Stimulated activated CD4-positive, alpha-beta T cell treated with anti-CD3 and anti-CD28 coated beads, Interleukin-4, amount 100 ng/mL, for 24 hours (primary cell): ENCODE measurements at regions not wholly inside any gene's neighbourhood (a gene's known extent, or its start where the extent isn't known, plus 50 kb on each side); places are given as distances from the start of the nearest gene placed in this dataset.
"Not testable (repeated sequence)": the region's sequence is repeated elsewhere in the genome, so short reads cannot be mapped to it uniquely, and the experiment has no call there.

Source experiments
- DNase-seq: peaks from one replicate; pipeline ENCODE4 v3.0.0-alpha.2; 2020

DNA sequence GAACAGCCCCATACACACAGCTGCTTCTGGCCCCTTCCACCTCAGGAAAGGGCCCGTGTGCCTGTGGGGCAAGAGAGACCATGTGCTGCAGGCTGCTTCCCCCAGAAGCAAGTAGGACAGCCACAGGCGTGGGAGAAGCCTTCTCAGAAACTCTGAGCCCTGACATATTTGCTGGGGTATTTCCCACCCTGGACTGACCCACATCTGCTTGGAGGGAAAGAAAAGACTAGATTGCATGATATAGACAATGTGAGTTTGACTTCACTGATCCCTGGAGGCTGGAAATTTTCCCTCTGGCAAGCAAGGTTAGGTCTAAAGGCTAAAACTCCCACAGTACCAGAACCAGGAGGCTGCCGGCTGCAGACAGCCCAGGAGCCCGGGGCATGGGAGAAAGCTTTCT is 213.3 kb upstream of the SSTR4 start:
- DNase-seq: no peak

DNA sequence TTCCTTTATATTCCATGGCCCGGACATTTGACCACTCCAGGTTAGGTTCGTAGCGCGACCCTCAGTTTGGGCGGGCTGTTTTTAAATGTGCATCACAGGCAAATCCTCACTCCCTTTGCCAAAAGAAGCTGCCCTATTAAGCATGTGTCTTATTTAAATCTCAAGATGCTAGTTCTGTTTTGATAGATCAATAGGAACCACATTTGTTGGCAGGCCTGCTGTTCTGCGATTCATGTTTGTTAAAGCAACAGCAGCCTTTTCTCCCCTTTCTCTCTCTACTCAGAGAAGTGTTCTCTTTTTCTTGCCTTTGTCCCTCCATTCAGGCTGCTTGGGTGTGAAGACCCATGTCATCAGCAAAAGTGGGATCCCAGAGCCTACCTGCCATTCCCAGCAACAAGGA is 212.0 kb upstream of the SSTR4 start:
- no peak for DNase-seq

DNA sequence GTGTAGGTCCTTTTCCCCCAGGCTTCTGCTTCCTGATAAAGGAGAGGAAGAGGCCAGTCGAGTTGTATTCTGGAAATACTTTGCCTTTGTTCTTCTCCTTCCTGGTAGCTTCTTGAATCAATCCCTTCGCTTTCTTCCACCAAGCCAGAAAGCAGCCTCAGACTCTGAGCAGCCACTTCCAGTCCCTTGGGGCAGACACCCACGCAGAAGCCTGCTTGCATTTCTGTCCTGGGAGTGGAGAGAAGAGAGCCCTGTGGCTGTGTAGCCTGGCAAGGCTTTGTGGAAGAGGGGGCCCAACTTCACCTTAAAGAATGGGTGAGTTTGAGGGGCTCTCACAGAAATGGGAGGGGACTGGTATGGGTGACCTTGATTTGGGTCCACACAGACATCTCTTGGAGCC is 211.0 kb upstream of the SSTR4 start:
- no peak for DNase-seq

DNA sequence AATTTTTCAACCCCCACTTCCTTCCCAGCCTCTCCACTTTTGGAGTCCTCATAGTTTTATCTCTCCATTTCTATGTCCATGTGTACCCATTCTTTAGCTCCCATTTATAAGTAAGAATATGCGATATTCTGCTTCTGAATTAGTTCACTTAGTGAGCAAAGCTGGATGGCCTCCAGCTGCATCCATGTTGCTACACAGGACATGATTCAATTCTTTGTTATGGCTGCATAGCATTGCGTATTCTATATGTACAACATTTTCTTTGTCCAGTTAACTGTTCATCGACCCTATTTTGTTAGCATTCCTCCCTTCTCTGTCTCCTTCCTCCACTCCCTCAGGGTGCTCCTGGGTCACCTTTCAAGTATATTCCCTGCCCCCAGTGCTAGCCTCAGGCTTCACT is 210.0 kb upstream of the SSTR4 start:
- no peak for DNase-seq

DNA sequence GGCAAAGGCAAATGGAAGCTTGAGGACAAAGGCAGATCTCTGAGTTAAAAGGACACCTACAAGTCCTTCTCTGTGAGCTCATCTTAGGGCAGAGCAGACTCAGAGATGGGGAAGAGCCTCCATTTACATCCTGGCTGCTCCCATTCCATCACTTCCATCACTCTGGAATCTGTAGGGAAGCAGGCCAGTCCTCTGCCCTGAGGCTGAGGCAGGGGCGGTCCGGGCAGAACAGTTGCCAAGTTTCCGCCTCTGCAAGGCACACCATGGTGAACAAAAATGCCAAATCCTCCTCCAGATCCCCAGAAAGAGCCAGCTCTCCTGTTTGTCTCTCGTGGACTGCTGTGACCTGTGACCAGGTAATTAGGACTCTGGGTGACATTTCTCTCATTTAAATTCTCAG is 209.6 kb upstream of the SSTR4 start:
- DNase-seq: no peak

DNA sequence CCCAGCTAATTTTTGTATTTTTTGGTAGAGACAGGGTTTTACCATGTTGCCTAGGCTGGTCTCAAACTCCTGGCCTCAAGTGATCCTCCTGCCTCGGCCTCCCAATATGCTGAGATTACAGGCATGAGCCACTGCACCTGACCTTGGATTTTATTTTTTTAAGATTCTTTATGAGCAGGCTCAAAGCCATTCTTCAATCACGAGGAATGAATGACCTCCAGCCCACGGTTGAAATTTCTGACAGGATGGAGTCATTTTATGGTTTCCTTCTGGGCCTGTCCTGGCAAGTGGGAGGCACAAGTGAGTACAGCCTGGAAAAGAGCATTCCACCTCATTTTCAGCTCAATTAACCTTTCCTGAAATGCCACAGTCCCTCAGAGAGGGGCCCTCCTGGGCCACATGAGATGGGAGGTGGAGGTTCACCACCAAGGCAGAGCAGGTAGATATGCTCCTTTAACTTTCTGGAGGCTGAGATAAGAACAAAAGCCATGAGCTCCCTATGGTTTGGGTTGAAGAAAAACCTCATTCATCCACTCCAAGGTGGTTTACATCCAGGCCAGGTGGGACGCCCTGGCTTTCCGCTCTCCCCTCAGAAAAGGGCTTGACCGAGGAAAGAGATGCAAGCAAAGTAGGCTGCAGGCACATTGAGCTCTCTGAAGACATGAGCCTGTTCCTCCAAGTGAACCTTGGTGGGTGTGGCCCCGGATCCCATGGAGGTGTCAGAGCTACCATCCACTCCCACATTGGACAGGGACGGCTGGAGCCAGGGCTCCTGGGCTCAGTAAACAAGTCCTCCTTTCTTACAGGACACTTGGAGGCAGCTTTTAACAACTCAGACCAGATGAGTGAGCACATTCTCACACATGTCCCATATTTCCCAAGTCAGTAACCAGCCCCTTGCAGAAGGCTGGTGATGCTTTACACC is 208.5 kb upstream of the SSTR4 start:
- DNase-seq: no peak

DNA sequence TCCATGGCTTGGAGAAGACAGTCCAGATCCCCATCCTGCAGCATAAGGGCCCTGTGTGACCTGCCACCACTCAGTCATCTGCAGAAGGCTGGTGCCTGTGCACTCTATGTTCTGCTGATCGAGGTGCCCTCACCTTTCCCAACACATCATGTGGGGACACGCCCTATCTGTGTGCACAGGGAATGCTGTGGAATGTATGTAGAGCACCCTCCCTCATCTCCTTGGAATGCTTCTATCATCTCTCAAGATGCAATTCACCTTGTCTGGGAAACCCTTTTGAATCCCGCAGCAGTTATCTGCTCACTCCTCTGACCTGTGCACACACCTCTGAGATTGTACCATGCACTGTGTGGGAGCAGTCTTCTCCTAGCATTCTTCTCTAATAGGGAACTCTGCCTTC is 207.2 kb upstream of the SSTR4 start:
- no peak for DNase-seq

DNA sequence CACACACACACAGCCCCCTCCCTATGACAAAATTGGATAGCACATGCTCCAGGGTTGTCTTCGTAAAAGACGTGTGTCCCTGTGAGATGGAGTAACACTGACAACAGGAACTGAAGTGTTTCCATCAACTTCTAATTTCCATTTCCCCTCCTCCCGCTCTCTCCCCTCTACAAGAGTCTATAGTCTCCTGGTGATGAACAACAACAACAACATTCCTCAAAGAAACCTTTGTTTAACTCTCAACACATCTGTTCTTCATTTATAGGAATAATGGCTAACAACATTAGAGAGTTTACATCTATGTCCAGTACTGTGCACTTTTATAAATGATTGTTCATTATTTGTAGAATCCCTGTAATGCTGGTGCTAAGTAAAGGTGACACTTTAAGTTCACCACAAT is 205.8 kb upstream of the SSTR4 start:
- no peak for DNase-seq

DNA sequence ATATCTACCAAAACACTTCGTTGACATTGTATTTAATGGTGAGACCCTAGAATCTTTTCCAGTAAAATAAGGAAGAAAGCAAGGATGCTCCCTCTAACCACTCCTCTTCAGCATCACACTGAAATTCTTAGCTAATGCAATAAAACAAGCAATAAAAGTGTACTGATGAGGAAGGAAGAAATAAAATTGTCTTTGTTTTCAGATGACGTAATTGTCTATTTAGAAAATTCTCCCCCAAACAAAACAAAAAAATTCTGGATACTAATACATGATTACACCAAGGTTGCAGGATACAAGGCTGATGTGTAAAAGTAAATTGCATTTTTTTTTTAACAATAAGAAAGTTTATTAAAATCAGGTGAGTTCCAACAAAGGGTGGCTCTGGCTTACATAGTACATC is 205.0 kb upstream of the SSTR4 start:
- DNase-seq: no peak

DNA sequence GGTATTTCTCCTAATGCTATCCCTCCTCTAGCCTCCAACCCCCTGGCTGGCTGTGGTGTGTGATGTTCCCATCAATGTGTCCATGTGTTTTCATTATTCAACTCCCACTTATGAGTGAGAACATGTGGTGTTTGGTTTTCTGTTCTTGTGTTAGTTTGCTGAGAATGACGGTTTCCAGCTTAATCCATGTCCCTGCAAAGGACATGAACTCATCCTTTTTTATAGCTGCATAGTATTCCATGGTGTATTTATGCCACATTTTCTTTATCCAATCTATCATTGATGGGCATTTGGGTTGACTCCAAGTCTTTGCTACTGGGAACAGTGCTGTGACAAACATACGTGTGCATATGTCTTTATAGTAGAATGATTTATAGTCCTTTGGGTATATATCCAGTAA is 204.4 kb upstream of the SSTR4 start:
- not testable (repeated sequence) for DNase-seq

DNA sequence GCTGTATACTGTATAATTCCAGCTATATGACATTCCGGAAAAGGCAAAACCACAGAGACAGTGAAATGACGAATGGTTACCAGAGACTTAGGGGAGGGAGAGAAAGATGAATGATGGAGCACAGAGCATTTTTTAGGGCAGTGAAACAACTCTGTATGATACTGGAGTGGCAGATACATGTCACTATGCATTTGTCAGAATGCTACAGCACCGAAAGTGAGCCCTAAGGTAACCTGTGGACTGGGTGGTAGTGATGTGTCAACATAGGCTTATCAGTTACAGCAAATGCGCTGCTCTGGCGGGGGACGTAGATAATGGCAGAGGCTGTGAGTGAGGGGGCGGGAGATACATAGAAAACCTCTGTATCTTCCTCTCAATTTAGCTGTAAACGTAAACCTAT is 201.3 kb upstream of the SSTR4 start:
- DNase-seq: no peak

DNA sequence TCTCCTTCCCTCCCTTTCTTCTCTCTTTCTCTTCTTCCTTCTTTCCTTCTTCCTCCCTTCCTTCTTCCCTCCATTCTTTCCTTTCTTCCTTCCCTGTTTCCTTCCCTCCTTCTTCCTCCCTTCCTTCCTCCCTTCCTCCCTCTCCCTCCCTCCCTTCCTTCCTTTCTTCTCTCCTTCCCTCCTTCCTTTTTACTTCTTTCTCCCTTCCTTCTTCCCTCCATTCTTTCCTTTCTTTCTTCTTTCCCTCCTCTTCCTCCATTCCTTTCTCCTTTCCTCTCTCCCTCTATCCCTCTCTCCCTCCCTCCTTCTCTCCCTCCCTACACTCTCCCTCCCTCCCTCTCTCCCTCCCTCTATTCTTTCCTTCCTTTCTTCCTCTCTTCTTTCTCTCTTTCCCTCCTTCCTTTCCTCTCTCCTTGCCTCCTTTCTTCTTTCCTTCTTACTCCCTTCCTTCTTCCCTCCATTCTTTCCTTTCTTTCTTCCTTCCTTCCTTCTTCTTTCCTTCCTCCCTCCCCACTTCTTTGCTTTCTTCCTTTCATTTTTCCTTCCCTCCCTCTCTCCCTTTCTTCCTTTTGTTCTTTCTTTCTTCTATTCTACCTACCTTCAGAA is 200.4 kb upstream of the SSTR4 start:
- no peak for DNase-seq

DNA sequence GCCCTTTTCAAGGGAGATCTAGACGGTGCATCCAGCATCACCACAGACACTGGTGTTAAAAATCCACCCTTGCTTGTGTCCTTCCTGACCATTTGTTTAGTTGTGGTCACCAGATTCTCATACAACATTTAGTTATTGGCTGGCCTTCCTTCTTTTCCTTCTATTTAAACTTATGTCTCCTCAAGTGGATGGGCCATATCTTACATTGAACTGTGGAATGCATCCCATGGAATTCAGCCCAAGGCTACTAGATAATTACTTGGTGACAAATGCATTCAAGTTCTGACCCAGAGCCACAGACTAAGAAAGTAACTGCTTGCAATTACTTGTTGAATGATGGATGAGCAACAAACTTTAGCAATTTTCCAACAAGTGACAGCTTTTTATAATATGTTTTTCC is 198.9 kb upstream of the SSTR4 start:
- no peak for DNase-seq

DNA sequence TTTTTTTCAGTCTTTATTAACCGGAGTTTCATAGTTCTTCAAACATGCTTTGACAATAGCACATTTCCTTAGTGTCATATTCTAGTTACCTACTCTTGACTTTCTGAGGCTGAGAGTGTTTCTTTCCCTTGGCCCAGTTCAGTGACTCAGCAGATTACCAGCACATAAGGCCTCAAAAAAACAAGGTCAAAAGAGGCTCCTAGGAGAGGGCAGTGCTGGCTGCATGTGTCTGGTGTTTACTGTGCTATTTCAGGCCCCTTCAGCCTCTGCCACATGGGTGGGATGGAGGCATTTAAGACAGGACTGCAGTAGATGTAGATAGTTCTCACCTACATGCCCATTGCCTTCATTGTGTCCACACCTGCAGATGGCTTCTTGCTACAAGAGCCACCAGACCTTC is 198.2 kb upstream of the SSTR4 start:
- DNase-seq: no peak

DNA sequence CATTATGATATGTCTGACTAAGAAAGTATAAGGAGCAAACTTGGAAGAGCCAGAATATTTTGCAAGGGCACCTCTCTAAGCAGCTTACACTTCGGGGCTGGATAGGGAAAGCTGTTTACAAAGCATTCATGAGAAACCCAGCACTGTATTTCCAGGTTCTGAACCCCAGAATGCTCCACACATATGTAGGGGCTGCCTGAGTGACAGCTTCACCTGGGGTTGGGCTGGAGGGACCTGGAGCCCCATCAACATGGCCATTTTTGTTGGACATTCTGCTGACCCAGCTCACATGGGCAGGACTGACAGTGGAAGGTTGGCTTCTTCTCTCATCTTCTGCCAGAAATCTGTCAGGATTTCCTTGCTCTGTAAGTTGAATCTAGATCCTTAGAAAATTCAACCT is 197.1 kb upstream of the SSTR4 start:
- DNase-seq: no peak

DNA sequence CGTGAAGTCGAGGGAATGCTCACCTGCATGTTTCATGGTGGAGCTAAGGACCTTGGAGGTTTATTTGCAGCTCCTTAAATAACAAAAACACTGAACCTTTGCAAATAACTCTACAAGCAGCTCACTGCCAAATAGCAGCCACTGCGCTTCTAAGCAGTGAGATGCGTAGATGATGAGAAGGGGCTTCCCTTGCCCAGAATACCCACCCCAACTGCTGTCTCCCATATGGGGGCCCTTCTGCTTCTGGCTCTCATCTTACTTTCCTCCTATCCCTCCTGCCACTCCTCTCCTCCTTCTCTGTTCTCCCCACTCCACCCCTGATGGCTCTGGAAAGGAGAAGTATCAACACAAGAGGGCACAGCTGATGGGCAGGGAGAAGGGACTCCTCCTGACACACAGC is 193.3 kb upstream of the SSTR4 start:
- no peak for DNase-seq

DNA sequence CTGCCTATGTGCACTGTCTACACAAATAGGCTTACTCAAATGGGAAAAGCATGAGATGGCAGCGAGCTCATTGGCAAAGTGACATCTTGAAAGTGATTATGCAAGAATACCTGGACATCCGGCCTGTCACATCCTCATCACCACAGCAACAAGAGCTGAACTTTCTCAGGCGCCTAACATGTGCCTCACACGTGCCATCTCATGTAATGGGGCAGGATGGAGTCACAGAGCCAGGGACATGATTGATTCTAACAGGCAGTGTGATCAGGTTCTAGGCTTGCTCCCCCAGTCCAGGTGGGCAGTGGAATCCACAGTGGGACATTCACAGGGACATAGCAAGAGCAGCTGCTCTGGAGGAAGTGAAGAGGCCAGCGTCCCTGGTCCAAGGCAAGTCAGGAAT is 192.3 kb upstream of the SSTR4 start:
- DNase-seq: no peak

DNA sequence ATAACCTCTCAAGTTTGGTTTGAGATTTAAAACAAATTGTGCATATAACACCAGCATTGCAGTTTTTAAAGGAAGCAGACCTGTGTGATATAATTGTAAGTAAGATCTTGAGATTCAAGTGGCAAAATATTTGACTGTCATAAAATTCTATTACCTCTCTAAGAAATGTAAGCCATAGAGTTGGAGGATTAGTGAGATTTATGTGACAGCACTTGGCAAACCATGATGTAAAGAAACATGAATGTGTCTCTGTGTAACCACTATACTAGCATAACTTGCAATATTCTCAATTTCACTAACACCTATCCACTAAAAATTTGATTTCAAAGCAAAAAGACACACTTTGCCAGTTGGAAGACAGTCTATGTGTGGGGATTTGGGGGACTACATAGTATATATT is 190.2 kb upstream of the SSTR4 start:
- DNase-seq: no peak

DNA sequence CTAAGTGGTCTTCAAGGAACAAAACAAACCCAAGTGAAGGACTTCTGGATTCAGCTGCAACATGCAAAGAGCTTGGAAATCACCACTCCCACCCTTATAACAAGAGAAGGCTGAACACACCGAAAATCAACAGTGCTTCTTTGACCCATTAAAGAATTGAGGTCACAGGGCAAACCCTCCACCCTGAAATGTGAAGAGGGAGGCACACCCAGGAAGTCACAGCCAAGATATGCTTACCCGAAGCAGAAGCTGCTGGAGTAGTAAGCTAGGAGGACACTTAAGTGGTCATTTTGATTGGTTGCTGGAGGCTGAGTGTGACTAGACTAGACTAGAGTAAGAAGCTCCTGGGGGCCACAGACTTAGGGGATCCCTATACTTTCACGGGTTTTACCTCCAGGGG is 188.2 kb upstream of the SSTR4 start:
- no peak for DNase-seq

DNA sequence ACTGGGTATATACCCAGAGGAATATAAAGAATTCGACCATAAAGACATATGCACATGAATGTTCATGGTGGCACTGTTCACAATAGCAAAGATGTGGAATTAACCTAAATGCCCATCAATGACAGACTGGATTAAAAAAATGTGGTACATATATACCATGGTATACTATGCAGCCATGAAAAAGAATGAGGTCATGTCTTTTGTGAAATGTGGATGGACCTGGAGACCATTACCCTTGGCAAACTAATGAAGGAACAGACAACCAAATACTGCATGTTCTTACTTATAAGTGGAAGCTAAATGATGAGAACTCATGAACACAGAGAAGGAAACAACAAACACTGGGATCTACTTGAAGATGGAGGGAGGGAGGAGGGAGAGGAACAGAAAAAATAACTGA is 186.7 kb upstream of the SSTR4 start:
- no peak for DNase-seq

DNA sequence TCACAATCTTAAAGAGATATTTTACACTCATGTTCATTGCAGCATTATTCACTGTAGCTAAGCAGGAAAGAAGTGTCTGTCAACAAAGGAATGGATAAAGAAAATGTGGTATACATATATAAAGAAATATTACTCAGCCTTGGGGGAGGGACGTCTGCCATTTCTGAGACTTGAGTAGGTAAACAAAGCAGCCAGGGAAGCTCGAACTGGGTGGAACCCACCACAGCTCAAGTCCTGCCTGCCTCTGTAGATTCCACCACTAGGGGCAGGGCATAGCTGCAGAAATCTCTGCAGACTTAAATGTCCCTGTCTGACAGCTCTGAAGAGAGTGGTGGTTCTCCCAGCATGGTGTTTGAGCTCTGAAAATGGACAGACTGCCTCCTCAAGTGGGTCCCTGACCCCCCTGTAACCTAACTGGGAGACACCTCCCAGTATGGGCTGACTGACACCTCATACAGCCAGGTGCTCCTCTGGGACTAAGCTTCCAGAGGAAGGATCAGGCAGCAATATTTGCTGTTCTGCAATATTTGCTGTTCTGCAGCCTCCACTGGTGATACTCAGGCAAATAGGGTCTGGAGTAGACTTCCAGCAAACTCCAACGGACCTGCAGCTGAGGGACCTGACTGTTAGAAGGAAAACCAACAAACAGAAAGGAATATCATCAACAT is 183.3 kb upstream of the SSTR4 start:
- not testable (repeated sequence) for DNase-seq

DNA sequence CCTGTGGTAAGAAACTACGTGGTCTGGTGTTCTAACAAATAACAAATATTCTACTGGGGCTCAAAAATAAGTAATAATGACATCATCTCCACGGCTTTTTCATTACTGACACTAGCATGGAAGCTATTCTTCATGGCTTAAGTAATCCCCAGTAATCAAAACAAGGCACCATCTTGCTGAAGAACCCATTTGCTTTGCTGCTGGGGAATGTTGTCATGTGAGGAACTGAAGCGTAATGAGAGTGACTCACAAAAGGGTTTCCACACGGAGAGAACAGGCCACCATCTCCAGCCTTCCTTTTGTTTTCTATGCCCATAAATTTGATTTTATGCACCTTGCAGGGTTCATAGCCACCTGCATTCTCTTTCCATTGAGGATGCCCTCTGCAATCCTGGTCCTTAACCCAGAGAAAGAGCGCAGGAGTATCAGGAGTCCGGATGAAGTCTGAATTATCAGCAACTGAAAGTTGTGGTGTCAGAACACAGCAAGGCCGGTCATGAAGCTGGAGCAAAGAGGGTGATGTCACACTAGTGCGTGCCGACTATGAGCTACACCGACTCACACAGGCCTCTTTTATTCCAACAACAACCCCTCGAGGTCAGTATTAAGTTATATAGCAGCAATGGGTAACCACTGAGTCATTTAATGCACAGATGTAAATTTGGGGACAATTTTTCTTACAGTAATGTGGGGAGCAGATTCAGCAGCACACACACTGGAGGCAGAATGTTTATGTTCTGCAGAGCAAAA is 173.7 kb upstream of the SSTR4 start:
- DNase-seq: no peak

DNA sequence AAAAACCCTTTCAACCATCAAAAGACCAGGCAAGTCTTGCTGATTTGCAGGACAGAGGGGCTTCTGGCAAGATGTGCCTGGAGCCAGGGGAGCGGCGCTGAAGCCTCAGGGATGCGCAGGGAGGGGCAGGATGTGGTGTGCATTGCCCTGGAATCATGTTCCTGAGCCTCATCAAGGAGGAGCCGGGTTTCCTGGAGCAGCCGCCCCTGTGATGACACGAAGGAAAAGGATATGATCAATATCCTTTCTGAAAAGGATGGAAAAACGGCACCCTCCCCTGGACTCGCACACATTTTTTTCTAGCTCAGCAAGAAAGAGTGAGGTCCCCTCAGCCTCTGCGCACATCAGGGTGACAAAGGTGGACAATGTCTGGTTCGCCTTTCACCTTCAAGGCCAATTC is 173.1 kb upstream of the SSTR4 start:
- no peak for DNase-seq
